Kidney (tissue), 13 donors: ENCODE measurements at regions not wholly inside any gene's neighbourhood (a gene's known extent, or its start where the extent isn't known, plus 50 kb on each side); places are given as distances from the start of the nearest gene placed in this dataset.

Source experiments
- DNase-seq, 5 donors: peaks; one replicate each; pipeline ENCODE4 v3.0.0-alpha.2; 2013 to 2020
- FAIRE-seq: peaks from 2 replicates; lab custom pipeline; 2012; peaks lifted over from hg19 to GRCh38; lab: Jason Lieb, UNC
- H3K27ac ChIP-seq, 2 donors: one replicate each; pipeline ENCODE4 v1.7.0; 2013; ENCODE audit warnings: low read depth in 2 of 2, low read length in 2 of 2, inconsistent platforms in 1 of 2
- H3K27me3 ChIP-seq: one replicate; pipeline ENCODE4 v1.7.1; 2013; ENCODE audit warnings: low read length, inconsistent platforms; ENCODE audit not compliant: control insufficient read depth, insufficient read depth
- H3K36me3 ChIP-seq, 3 donors: one replicate each; pipeline versions ENCODE4 v1.7.0 to v1.7.1; 2013; ENCODE audit warnings: low read length in 3 of 3, control low read depth in 1 of 3, inconsistent platforms in 1 of 3; ENCODE audit not compliant: insufficient read depth in 3 of 3, control insufficient read depth in 2 of 3
- H3K4me1 ChIP-seq, 3 donors: one replicate each; pipeline versions ENCODE4 v1.7.0 to v1.7.1; 2013; ENCODE audit warnings: low read length in 3 of 3, inconsistent platforms in 1 of 3, low read depth in 1 of 3; ENCODE audit not compliant: control insufficient read depth in 2 of 3, insufficient read depth in 2 of 3
- H3K4me3 ChIP-seq, 3 donors: one replicate each; pipeline versions ENCODE4 v1.7.0 to v1.8.1; 2013; ENCODE audit warnings: low read length in 3 of 3, control low read depth in 1 of 3, inconsistent platforms in 1 of 3
- H3K9ac ChIP-seq, 3 donors: one replicate each; pipeline versions ENCODE4 v1.7.0 to v1.7.1; 2013; ENCODE audit warnings: low read length in 3 of 3, control low read depth in 1 of 3, inconsistent platforms in 1 of 3
- H3K9me3 ChIP-seq, 3 donors: one replicate each; pipeline versions ENCODE4 v1.7.0 to v1.7.1; 2013; ENCODE audit warnings: low read length in 3 of 3, control low read depth in 1 of 3, inconsistent platforms in 1 of 3; ENCODE audit not compliant: control insufficient read depth in 2 of 3, insufficient read depth in 1 of 3
- CTCF ChIP-seq: IDR thresholded peaks from 3 replicates; pipeline ENCODE4 v1.5.1; 2012; ENCODE audit warnings: mild to moderate bottlenecking, moderate library complexity, borderline replicate concordance; ENCODE audit not compliant: insufficient read depth; ENCODE audit errors: extremely low read depth
- intact Hi-C: fragments of 100-400 bp; cut with DNase I; formaldehyde crosslinking; loops from one replicate; pipeline ENCODE4 v1.11.1; 2022
- donor health status: control.
- donor health status: control.
- donor health status: control.
- donor health status: control.
- donor health status: control.
- donor health status: DM: yes; HTN: yes; CAD: no.
- donor health status: Normal renal cell carcinoma (clear cell type).

DNA sequence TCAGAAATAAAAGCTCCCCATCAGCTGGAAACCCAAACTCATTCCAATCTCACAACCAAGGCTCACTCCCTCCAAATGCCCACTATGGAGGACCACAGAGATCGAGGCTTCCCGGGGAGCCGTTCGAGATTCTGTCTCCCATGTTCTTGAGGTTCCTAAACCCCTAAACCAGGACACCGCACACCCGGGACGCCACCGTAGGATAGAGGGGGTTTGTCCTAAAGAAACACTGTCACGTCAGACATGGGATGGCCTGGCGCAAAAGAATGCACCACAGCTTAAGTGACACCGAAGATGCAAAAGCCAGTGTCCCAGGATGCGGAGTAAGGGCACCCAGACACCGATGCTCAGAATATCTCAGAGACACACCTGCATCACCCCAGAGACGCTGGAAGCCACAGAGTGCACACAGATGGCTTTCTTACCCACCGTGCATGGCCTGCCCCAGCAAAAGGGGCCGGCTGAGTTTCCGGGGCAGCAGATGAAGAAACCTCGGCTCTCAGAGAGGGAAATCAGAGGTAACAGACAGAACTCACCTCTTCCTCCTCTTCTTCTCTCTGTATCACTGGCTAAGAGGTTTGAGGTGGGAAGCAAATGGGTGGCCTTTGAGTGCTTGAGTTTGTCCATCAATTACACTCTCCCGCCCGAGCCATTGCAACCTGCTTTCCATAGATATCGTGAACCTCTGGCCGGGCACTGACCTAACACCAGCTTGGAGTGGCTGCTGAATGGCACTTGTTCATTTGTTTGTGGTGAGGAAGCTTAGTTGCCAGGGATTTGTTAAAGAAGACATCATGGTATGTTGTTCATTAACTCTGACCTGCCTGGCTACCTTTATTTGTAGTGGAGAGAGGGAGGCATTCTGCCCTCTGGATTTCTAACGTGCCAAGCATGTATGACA is 65.1 kb upstream of the TNRC6C start:
- H3K27me3 ChIP-seq: no peaks in the 10 kb centered on the region
- H3K9ac ChIP-seq: no peak overlapping the region
- no peaks in the 10 kb centered on the region for H3K36me3 ChIP-seq
- no peak for TF ChIP-seq CTCF
- no peak overlapping the region for H3K4me3 ChIP-seq
- FAIRE-seq: no peak
- peak in 1 of 5 donors; percentile 49 for DNase-seq
- intact Hi-C loops: no loop called here
- no peak overlapping the region for H3K27ac ChIP-seq
- H3K9me3 ChIP-seq: no peaks in the 10 kb centered on the region
- H3K4me1 ChIP-seq: no peaks in the 10 kb centered on the region

GRCh38 chr17:77894126-77894956 is 64.2 kb upstream of the TNRC6C start:
- H3K4me3 ChIP-seq: no peak overlapping the region
- intact Hi-C loops: no loop called here
- H3K36me3 ChIP-seq: no peaks in the 10 kb centered on the region
- peak in 2 of 5 donors; percentile 29 to 59 for DNase-seq
- H3K27me3 ChIP-seq: no peaks in the 10 kb centered on the region
- no peak overlapping the region for H3K27ac ChIP-seq
- no peaks in the 10 kb centered on the region for H3K4me1 ChIP-seq
- FAIRE-seq: no peak
- H3K9ac ChIP-seq: no peak overlapping the region
- TF ChIP-seq CTCF: no peak
- no peaks in the 10 kb centered on the region for H3K9me3 ChIP-seq

- intact Hi-C loops: no loop called here
- H3K9ac ChIP-seq: no peak overlapping the region
- peak in 1 of 5 donors; percentile 24 for DNase-seq
- no peak for FAIRE-seq
- H3K36me3 ChIP-seq: no peaks in the 10 kb centered on the region
- no peak overlapping the region for H3K4me3 ChIP-seq
- no peaks in the 10 kb centered on the region for H3K9me3 ChIP-seq
- no peak overlapping the region for H3K27ac ChIP-seq
- no peaks in the 10 kb centered on the region for H3K27me3 ChIP-seq
- no peak for TF ChIP-seq CTCF
- H3K4me1 ChIP-seq: no peaks in the 10 kb centered on the region
These were observed 60.7 kb upstream of the TNRC6C start for GRCh38 chr17:77897741-77898301.
